22Rv1 (cell line): ENCODE measurements at regions not wholly inside any gene's neighbourhood (a gene's known extent, or its start where the extent isn't known, plus 50 kb on each side); places are given as distances from the start of the nearest gene placed in this dataset.

Source experiments
- CTCF ChIP-seq: fragments of 450-650 bp; IDR thresholded peaks from 2 replicates; pipeline ENCODE4 v1.5.1; 2017; ENCODE audit warnings: mild to moderate bottlenecking
- ZFX ChIP-seq: fragments of 450-650 bp; IDR thresholded peaks from 2 replicates; pipeline ENCODE4 v1.6.1; 2017; ENCODE audit warnings: antibody characterized with exemption, borderline replicate concordance

- TF ChIP-seq CTCF: no peak
- TF ChIP-seq ZFX: no peak
Measured at GRCh38 chr3:194832346-194833104, 146.8 kb downstream of the FAM43A start.
